Stimulated activated CD8-positive, alpha-beta memory T cell treated with anti-CD3 and anti-CD28 coated beads, Interleukin-7, amount 100 ng/mL, for 48 hours (primary cell): ENCODE measurements at regions not wholly inside any gene's neighbourhood (a gene's known extent, or its start where the extent isn't known, plus 50 kb on each side); places are given as distances from the start of the nearest gene placed in this dataset.

ENCODE experiments used
- DNase-seq, 2 donors: peaks; one replicate each; pipeline ENCODE4 v3.0.0-alpha.2; 2020; ENCODE audit warnings: low read depth in 1 of 2; ENCODE audit errors: extremely low read depth in 1 of 2

DNA sequence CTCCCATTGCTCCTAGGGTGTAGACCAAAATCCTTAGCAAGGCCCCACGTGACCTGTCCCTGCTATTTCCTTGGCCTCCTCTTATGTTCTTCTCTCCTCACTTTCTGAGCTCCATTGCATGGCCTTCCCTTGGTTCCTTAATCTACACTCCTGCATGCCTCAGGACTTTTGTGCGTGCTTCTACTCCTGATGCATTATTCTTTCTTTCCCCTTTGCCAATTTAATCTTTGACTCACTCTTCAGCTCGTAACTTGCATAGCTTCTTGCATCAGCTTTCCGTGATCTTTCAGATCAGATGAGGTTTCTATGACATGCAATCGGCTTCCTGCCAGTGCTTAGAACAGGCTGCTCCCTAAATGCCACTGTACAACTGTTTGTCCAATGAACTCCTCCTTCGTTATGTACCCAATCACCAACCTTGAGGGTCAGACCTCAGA lies 261.6 kb upstream of the CADM1 start:
- DNase-seq: no peak

DNA sequence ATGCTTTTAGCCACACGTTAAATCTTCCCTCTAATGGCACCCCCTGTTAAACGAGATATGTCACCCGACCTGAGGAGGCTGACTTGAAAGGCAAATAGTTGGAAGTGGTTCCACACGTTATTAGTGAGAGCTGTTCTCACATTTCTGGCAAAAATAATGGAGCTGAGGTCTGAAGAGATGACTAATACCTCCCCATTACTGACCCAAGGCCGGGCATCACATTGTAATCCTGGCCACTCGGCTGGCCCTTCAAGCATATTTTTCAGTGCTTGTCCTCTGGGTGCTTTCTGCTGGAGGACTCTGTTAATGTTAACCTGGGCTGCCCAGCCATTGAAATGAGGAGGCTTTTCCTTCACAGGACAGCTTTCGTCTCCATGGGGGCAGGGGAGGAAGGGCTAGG lies 260.0 kb upstream of the CADM1 start:
- no peak for DNase-seq

DNA sequence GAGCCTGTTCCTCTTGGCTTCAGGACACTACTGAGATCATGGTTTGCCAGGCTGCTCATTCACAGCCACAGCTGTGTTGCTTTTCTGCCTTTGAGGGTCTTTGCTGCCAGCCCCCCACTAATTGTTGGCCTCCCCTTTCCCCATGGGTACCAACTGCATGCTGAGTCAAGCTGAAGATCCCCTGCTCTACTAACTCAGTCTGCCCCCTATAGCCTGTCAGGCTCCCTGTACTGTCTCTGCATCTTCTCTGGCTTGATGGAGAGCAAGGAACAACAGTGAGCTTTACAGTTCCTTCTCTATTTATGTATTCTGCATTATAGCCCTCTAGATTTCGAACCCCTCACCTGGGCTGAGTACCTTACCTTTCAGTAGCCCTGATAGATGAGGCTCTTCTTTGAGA lies 257.6 kb upstream of the CADM1 start:
- DNase-seq: no peak

DNA sequence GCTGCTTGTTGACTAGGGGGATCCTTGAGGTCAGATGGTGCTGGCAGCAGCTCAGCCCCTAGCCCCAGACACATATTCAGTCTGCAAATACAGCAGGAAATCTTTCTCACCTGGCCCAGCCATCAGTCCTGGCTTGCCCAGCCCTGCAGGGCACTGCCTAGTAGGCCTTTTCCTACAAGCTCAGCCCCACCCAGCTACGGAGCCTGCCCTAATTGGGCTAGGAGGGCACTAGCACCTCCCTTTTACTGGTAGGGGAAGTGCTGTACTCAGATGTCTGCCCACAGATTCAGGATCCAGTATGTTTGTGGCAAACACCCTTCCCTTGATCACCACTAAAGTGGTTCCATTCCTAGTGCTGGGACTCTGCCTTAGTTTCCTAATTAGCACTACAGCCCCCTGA lies 257.1 kb upstream of the CADM1 start:
- no peak for DNase-seq

DNA sequence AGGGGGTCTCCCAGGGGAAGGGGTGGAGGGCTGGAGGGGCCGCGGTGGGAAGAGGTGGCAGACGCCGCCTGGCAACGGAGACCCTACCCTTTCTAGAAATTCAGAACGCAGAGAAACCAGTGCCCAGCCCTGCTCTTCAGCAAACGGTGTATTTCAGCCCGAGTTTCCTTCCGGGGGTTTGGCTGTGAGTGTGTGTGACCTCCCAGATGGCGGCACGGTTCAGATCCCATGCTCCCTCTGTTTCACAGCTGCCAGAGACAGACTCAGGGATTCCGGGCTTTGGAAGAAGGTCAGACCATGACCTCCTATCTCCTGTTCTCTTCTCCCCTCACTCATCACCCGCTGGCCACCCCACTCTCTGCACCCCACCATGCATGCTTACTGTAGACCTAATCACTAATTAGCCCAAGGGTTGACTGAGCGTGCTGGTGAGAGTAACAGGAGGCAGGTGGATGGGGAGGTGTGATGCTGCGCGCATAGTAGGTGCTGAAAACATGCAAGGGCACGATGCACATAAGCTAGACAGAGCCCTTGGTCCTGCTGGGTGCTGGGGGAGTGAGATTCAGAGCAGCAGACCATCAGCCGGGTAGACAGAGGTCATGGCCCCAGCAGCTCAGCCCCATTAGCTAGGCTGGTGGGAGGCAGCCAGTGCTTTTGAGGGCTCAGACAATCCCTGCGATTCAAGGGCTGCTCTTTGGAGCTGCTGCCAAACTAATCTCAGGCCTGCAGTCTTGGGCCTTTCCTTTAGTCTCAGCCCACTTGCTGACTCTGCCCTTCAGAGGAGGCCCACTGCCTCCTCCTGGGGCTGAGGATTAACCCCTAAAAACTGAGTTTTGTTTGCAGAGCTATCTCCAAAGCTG lies 256.5 kb upstream of the CADM1 start:
- no peak for DNase-seq

DNA sequence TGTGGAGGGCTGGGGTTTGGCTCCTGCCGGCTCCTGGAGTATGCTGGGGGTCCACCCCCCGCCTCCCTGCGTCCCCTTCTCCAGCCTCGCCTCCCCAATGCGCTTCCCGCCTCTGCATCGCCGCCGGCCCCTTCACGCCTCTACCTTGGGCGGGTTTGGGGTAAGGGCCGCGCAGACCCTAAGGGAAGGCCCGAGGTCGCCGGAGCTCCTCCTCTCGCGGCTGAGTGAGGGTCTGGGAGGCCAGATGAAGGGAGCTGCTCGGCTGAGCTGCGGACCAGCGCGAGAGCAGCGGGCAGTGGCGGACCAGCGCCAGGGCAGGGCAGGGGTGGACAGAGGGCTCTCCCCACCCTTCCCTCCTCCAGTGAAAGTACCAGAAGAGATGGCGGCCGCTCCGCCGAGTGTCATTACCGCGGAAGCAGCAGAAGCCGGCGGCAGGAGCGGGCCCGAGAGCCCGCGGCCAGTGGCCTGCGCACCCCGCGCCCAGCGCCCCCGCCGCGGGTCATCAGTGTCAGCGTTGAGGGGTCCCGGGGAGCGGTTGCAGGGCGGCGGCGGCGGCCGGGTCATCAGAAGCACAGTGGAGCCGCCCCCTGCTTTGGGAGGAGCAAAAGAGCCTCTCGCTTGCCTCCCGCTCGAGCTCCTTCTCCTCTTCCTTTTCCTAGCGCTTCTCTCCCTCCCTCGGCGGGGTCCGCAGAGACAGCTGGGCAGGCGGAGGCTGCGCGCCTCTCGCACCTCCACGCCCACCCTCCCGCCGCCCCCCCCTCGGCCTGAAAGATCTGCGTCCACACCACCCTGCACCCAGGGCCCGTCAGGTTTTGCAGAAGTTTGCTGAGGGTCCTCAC lies 255.6 kb upstream of the CADM1 start:
- no peak for DNase-seq

DNA sequence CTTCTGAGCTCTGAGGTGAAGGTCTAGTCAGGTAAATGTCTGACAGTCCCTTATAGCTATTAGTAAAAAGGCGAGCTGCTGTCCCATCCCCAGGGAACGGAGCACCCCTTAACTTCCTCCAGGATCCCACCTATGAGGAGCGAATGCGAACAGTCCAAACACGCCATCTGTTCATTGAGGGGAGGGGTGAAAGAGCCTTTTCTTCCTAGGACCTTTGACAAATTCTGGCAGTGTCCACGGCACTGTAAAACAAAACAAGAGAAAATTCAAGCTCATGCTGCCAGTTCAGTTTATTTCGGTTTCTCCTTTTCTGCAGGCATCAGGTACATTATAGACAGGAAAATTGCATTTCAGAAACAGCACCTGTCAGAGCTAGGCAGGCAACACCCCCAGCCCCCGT lies 253.8 kb upstream of the CADM1 start:
- no peak for DNase-seq

DNA sequence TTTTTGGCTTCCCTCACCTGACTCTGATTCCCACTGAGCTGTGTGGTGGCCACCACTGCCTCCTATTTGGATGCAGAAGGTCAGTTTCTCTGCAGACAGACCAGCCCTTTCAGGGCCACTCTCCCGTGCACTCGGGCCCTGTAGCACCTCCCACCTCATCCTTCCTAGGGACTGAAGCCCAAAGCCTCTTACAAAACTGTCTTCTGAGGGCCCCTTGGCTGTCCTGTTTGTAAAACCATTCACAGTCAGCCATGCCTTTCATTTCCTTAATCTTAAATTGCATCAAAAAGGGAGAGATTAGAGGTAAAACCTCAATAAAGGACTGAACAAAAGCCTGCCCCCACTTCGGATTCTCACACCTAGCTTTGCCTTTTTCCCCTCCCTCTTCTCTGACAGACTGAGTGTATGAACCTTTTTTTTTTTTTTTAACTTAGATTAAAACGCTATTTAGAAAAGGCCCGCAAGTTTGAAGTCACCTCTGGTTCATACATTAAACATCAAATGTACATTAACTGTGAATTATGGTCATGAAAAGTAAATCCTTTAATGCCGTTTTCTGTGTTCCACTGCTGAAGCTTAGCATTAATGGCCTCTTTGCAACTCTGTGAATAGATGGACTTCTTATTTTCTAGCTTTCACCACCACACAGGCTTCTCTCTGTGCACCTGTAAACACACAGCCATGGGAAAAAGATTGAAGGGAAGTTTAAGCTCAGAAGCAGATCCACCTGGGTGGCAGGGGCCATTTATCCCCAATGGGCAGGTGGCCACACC lies 247.2 kb upstream of the CADM1 start:
- DNase-seq: no peak

DNA sequence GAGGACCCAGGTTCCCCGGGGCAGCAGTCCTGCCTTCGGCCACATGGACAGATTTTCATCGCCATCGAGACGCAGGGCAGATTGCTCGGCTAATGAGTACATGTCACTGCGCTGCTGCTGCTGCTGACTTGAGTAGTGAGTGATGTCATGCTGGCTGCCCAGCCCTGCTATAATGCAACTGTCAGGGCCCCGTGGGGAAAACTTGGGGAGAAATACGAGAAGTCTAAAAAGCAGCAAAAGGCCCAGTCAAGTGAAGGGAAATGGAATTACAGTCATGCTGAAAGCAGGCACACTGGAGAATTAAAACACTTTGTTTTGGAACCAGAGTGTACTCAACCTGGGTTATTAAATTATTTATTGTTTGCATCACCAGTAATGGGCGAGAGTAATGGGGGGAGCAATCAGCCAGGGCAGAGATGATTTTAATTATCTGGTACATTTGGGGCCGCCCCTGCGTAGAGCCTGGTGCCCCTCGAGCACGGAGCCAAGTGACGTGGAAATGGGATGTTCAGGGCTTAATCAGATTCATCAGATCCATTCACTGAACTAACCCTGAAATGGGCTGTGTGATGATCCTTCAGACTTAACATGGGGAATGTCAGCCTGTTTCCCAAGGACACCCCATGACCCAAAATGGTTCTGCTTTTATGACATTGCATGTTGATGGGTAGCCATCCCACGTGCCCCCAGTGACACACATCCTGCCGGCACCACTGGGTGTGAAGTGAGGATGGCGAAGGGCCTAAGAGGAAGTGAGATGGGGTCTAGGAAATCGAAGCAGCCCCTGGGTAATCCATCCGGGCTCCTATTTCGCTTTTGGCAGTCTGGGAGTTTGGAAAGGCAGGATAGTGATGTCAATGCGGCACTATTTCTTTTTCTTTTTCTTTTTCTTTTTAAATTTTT lies 241.6 kb upstream of the CADM1 start:
- no peak for DNase-seq

DNA sequence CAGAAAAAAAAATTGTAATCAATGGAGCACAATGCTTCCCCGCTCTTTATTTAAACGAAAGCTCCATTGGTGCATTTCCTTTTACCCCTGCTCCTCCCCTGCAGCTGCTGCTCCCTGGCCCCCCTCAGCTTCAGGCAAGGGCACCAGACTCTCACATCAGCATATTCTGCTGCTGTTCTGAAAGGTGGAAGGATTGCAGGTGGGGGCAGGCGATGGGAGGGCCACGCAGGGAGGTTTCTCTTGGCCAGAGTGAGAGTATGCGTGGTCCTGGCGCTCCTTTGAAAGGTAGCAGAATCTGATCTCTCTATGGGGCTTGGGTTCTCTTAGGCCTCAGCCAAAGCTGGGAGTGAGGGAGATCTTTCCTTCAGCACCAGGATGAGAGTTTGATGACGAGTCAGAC lies 240.9 kb upstream of the CADM1 start:
- DNase-seq: no peak

DNA sequence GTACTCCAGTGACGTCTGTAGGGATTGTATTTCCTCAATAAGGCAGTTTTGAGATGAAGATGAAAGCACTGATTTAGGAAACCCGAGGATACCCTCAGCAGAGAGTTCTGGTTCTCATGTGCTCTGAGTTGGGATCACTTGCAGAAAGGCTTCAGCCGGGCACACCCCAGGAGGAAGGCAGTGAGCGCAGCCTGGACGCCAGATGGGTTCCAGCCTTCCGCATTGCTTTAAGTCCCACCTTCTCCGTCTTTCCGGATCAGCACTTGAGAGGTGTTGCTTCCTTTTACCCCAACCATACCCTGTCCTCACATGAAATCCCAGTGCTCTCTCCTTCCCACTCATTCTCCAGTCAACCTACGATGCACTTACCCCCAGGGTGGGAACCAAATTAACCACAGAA lies 239.5 kb upstream of the CADM1 start:
- DNase-seq: no peak

DNA sequence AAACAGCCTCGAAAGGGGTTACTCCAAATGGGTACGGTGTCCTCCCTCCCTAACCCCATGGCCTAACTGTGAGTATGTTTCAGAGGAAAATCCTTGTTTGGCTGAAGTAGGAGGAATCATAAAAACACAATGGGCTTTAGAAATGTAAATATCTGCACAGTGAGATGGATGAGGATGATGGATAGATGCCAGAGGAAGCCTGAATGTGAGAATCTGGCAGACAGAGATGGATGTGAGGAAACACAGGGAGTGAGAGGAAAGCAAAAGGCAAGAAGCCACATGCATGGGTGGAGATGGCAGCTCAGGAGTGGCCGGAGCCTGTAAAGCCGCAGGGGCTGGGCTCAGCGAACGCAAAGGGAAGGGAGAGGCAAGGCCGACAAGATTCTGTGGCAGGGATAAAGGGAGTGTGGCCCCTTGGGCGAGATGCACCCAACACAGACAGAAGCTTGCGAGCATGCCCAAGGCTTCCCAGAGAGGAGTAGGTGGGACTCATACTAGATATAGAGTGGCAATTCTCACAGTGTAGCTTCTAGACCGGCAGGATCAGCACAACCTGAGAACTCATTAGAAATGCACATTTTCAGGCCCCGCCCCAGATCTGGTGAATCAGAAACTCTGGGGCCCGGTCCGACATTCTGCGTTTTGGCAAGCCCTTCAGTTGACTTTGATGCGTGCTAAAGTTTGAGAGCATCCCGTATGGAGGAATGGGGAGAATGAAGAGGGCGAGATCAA lies 237.3 kb upstream of the CADM1 start:
- no peak for DNase-seq

DNA sequence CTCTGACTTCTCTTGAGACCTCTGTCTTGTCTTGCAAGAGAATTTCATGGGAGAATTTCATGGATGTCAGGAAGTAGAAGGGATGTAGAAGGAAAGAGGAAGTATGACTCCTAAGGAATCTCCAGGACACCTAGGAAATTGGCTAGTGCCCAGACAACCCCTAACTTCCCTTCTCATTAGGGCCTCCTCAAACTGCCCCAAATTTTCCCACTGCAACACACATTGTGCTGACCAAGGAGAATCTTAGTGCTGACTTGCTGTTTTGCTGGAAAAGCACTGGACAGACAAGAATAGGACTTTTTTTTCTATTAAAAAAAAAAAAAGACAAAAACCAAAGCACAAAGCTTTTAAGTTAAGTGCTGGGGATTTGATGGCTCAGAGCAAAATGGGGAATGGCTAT lies 236.1 kb upstream of the CADM1 start:
- no peak for DNase-seq

DNA sequence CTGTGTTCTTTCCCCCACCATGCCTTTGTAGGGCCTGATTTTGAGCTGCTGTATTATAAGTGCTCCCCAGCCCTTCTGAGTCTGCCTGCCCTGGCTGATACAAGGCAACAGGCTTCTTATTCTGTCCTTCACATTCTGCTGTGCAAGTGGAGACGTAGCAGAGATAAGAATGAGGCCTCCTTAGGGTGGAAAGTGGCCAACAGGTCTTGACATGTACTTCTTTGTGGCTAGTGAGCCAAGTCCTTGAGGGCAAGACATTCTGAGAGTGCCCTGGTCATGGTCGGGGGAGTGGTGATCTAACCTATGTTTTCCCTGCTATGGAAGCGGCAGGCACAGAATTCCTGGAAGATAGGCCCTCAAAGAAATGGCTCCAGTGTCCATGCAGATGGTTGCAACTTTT lies 235.7 kb upstream of the CADM1 start:
- DNase-seq: no peak

DNA sequence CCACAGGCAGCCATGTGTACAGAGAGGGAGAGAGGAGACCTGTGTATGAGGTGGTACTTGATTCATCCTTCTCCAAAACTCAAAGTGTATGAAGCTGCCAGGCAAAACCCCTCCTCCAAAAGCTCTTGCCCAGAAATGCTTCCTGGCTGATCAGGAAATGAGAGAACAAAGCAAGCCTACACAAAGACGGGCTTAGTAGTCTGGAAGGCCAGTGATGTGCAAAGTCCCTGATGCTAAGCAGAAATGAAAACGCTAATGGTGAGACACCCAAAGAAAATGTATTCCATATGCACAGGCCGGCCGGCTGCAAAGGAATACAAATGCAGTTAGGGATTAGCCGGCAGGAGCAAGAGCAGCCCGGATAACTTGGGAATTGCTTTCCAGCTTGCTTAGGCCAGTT lies 234.9 kb upstream of the CADM1 start:
- DNase-seq: no peak

DNA sequence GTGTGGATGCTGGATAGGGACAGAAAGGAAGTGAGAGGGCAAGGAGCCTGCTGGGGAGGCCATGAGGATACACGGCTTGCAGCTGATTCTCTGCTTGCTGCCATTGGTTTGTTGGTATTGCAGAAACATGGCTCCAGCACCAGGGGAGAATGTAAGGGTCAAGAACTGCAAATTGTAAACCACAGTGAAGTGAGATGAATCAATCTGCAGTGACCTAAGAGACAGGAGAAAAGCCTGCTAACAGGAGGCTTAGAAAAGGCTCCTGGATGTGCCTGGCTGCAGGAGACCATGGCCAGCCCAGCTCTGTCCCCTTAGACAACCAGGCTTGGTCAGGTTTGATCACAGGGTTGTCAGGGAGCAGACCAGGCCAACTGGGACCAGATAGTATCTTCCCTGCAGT lies 233.7 kb upstream of the CADM1 start:
- DNase-seq: no peak

DNA sequence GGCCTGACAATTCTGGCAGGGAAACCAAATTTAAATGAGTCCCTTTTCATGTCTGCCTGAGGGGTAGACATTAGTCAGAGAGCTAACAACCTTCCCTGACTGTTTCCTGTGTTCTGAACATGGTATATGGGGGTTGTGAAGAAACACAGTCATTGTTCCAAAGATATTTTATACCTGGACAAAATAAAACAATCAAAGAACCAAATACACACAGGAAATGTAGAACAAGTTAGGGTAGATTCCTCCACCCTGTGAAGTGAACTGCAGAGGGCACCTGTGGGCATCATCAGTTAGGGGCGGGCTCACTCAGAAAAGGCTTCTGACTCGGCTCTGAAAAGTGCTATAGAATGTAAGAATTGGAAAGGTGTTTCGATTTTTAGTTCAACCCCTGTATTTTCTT lies 231.9 kb upstream of the CADM1 start:
- no peak for DNase-seq

DNA sequence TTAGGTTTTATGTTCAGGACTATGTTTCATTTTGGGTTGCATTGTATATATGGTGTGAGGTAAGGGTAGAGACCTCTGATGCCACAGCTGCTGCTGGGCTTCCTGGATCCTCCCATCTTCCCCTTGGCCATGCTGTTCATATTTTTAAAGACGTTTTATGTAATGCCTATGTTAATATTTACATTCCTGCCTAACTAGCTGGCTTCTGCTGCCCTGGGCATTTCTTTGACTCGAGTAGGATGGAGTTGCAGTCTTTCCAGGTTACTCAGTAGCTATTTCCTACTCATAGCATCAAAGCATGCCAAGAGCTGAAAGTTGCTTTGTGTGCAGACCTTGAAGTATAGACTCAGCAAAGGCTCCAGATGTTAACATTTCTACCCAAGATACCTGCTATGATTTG lies 220.5 kb upstream of the CADM1 start:
- DNase-seq: no peak

DNA sequence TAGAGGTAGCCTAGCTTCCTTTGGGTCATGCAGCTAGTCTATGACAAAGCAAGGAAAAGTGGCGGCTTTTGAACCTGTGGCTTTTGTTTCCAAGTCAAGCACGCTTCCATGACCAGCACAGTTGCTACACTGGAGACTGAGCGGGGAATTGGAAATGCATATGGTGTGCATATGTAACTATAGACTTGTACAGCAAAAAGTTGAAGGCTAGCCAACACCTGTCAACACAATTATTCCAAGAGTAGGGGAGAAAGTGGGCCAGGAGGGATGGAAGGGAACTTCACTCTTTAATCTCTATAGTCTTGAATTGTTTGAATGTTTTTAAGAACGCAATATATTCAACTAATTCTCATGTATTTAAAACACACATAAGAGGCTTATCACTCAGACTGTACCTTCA lies 218.5 kb upstream of the CADM1 start:
- DNase-seq: no peak
